H9 (cell line): ENCODE measurements at regions not wholly inside any gene's neighbourhood (a gene's known extent, or its start where the extent isn't known, plus 50 kb on each side); places are given as distances from the start of the nearest gene placed in this dataset.

Experiments
- DNase-seq: peaks from one replicate; pipeline ENCODE4 v3.0.0-alpha.2; 2017
- H2AFZ ChIP-seq: one replicate; pipeline ENCODE4 v1.6.1; 2013; ENCODE audit warnings: mild to moderate bottlenecking, low read length, control low read depth, moderate library complexity
- H2AK5ac ChIP-seq: 2 replicates; pipeline ENCODE4 v1.6.1; 2013; ENCODE audit warnings: low read length, control low read depth, mixed read lengths; ENCODE audit not compliant: insufficient read length
- H2BK120ac ChIP-seq: one replicate; pipeline ENCODE4 v1.6.1; 2013; ENCODE audit warnings: low read depth, mild to moderate bottlenecking, low read length, control low read depth, inconsistent platforms; ENCODE audit not compliant: poor library complexity, severe bottlenecking
- H2BK12ac ChIP-seq: 2 replicates; pipeline ENCODE4 v1.6.1; 2013; ENCODE audit warnings: low read length, control low read depth, mixed read lengths, low read depth; ENCODE audit not compliant: insufficient read length
- H2BK15ac ChIP-seq: 2 replicates; pipeline ENCODE4 v1.6.1; 2013; ENCODE audit warnings: low read depth, low read length, control low read depth
- H2BK20ac ChIP-seq: one replicate; pipeline ENCODE4 v1.6.1; 2013; ENCODE audit warnings: low read depth, mild to moderate bottlenecking, low read length, control low read depth, inconsistent platforms; ENCODE audit not compliant: poor library complexity, severe bottlenecking
- H2BK5ac ChIP-seq: 2 replicates; pipeline ENCODE4 v1.6.1; 2013; ENCODE audit warnings: low read length, control low read depth, mixed read lengths; ENCODE audit not compliant: insufficient read length
- H3K14ac ChIP-seq: 2 replicates; pipeline ENCODE4 v1.6.1; 2013; ENCODE audit warnings: low read length, control low read depth; ENCODE audit not compliant: insufficient read depth
- H3K18ac ChIP-seq: 2 replicates; pipeline ENCODE4 v1.6.1; 2013; ENCODE audit warnings: low read depth, mild to moderate bottlenecking, mixed read lengths, low read length, control low read depth; ENCODE audit not compliant: insufficient read length
- H3K23ac ChIP-seq: 2 replicates; pipeline ENCODE4 v1.6.1; 2013; ENCODE audit warnings: low read length, control low read depth, mixed read lengths, low read depth; ENCODE audit not compliant: insufficient read length
- H3K23me2 ChIP-seq: 2 replicates; pipeline ENCODE4 v1.6.1; 2013; ENCODE audit warnings: low read depth, mild to moderate bottlenecking, mixed read lengths, low read length, control low read depth; ENCODE audit not compliant: insufficient read length, poor library complexity, severe bottlenecking
- H3K27ac ChIP-seq: 2 replicates; pipeline ENCODE4 v1.5.1; 2013; ENCODE audit warnings: low read length, control low read depth, mixed read lengths, low read depth; ENCODE audit not compliant: insufficient read length
- H3K27me3 ChIP-seq: 2 replicates; pipeline ENCODE4 v1.6.1; 2013; ENCODE audit warnings: low read length, control low read depth, inconsistent platforms; ENCODE audit not compliant: insufficient read depth
- H3K4ac ChIP-seq: 2 replicates; pipeline ENCODE4 v1.6.1; 2013; ENCODE audit warnings: low read depth, mild to moderate bottlenecking, control low read depth, inconsistent platforms, low read length, moderate library complexity
- H3K4me1 ChIP-seq: 2 replicates; pipeline ENCODE4 v1.6.1; 2013; ENCODE audit warnings: low read length, control low read depth, inconsistent platforms; ENCODE audit not compliant: insufficient read depth
- H3K4me2 ChIP-seq: 2 replicates; pipeline ENCODE4 v1.6.1; 2013; ENCODE audit warnings: low read length, control low read depth, mixed read lengths; ENCODE audit not compliant: insufficient read length, insufficient read depth
- H3K56ac ChIP-seq: 2 replicates; pipeline ENCODE4 v1.6.1; 2013; ENCODE audit warnings: low read depth, mild to moderate bottlenecking, mixed read lengths, low read length, control low read depth; ENCODE audit not compliant: insufficient read length
- H3K79me1 ChIP-seq: 2 replicates; pipeline ENCODE4 v1.6.1; 2013; ENCODE audit warnings: low read depth, mild to moderate bottlenecking, moderate library complexity, low read length, control low read depth, inconsistent platforms; ENCODE audit not compliant: insufficient read depth, poor library complexity, severe bottlenecking
- H3K79me2 ChIP-seq: 2 replicates; pipeline ENCODE4 v1.6.1; 2013; ENCODE audit warnings: low read length, control low read depth, inconsistent platforms; ENCODE audit not compliant: insufficient read depth
- H3K9ac ChIP-seq: 2 replicates; pipeline ENCODE4 v1.6.1; 2013; ENCODE audit warnings: low read length, control low read depth, mixed read lengths; ENCODE audit not compliant: insufficient read length; ENCODE audit errors: extremely low read depth
- H3K9me3 ChIP-seq: one replicate; pipeline ENCODE4 v1.6.1; 2013; ENCODE audit warnings: low read depth, low read length, inconsistent platforms; ENCODE audit not compliant: control insufficient read depth
- H3T11ph ChIP-seq: one replicate; pipeline ENCODE4 v1.6.1; 2013; ENCODE audit warnings: mild to moderate bottlenecking, low read length, control low read depth, inconsistent platforms
- H4K20me1 ChIP-seq: one replicate; pipeline ENCODE4 v1.6.1; 2013; ENCODE audit not compliant: control insufficient read depth, insufficient read length, insufficient read depth
- H4K5ac ChIP-seq: 2 replicates; pipeline ENCODE4 v1.6.1; 2013; ENCODE audit warnings: low read depth, mild to moderate bottlenecking, mixed read lengths, low read length, control low read depth; ENCODE audit not compliant: insufficient read length
- H4K8ac ChIP-seq: replicated peaks from 2 replicates; pipeline ENCODE4 v1.6.1; 2013; ENCODE audit warnings: low read length, control low read depth, mixed read lengths, low read depth; ENCODE audit not compliant: insufficient read length
- H4K91ac ChIP-seq: 2 replicates; pipeline ENCODE4 v1.6.1; 2013; ENCODE audit warnings: low read depth, mild to moderate bottlenecking, moderate library complexity, mixed read lengths, low read length, control low read depth; ENCODE audit not compliant: insufficient read length
- H3K27ac Mint-ChIP-seq, 3 experiments: 2 replicates in 2 of 3; 3 replicates in 1 of 3; pipeline ENCODE4 v1.8.0; 2020 to 2021; ENCODE audit warnings: mixed read lengths in 3 of 3, mild to moderate bottlenecking in 1 of 3, moderate library complexity in 1 of 3
- H3K27me3 Mint-ChIP-seq: 2 replicates; pipeline ENCODE4 v1.8.0; 2021; ENCODE audit warnings: low read depth, mild to moderate bottlenecking, moderate library complexity, mixed read lengths
- H3K36me3 Mint-ChIP-seq, 3 experiments: 2 replicates in 2 of 3; 3 replicates in 1 of 3; pipeline ENCODE4 v1.8.0; 2020 to 2021; ENCODE audit warnings: low read depth in 3 of 3, mixed read lengths in 3 of 3; ENCODE audit not compliant: insufficient read depth in 1 of 3
- H3K4me1 Mint-ChIP-seq, 2 experiments: 2 replicates each; pipeline ENCODE4 v1.8.0; 2020; ENCODE audit warnings: mixed read lengths in 2 of 2
- H3K4me3 Mint-ChIP-seq, 2 experiments: 2 replicates in 1 of 2; 3 replicates in 1 of 2; pipeline ENCODE4 v1.8.0; 2020 to 2021; ENCODE audit warnings: mild to moderate bottlenecking in 2 of 2, mixed read lengths in 2 of 2, moderate library complexity in 1 of 2
- H3K9me3 Mint-ChIP-seq, 2 experiments: 2 replicates in 1 of 2; 3 replicates in 1 of 2; pipeline ENCODE4 v1.8.0; 2020; ENCODE audit warnings: mild to moderate bottlenecking in 2 of 2, mixed read lengths in 2 of 2, moderate library complexity in 1 of 2
- WGBS: extraction: QIAGEN DNeasy Blood & Tissue Kit; methylation state at CpG from one replicate; pipeline ENCODE4 v1.1.7; 2013; ENCODE audit warnings: missing lambda C conversion rate, low lambda C conversion rate, mixed read lengths; ENCODE audit not compliant: insufficient read length; ENCODE audit errors: extremely low coverage; 5-methylcytosine and 5-hydroxymethylcytosine counted together
- TF ChIP-seq, protein P1 (sequence below): fragments of 200-600 bp; sonication (generic); conservative IDR thresholded peaks from 3 replicates; pipeline ENCODE4 v1.8.0; 2021; ENCODE audit warnings: antibody characterized with exemption, mild to moderate bottlenecking

DNA sequence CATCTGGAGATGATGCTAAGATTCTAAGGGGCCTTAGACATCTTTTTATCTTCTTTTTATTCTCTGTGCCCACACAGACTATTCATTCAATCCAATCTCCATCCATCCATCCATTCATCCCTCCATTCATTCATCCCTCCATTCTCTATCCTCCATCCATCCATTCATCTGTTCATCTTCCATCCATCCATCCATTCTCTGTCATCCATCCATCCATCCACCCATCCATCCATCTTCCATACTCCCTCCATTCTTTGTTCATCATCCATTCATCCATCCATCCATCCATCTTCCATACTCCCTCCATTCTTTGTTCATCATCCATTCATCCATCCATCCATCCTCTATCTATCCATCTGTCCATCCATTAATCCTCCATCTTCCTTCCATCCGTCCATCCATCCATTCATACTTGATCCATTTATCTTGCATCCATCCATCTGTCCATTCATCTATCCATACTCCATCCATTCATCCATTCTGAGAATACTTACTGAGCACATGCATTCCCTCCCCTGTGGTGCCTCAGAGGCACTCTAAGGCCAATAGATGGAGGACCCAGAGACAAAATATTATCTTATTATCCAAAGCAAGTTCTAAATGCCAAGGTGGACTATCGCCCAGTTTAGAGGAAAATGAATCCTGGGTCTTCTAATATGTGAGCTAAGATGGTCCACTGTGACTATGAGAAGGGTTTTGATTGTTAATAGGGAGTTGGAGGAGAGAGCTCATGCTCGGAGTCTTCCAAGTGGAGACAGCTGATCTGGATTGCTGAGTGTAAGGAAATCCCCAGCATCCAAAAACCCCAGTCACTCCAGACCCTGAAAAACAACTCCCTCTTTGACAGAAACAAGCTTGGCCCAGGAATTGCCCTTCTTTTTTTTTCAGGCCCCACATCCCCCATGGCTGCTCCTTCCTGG is 152.6 kb upstream of the MYCN start:
- Histone ChIP-seq H2AFZ (no peak overlapping the region), H3K4me2 (no peak overlapping the region), H3K14ac (no peak overlapping the region), H4K8ac (no peak overlapping the region), H4K20me1 (no peaks in the 10 kb centered on the region), H2BK120ac (no peak overlapping the region), H3K79me2 (no peaks in the 10 kb centered on the region), H2BK12ac (no peak overlapping the region), H2AK5ac (no peak overlapping the region), H3K18ac (no peak overlapping the region), H3K4ac (no peak overlapping the region), H3K56ac (no peak overlapping the region), H3K9me3 (no peaks in the 10 kb centered on the region), H2BK20ac (no peak overlapping the region), H3K79me1 (no peaks in the 10 kb centered on the region), H3K4me1 (no peaks in the 10 kb centered on the region), H4K5ac (no peak overlapping the region), H3K27me3 (no peaks in the 10 kb centered on the region), H3K23ac (no peak overlapping the region), H2BK15ac (no peak overlapping the region), H4K91ac (no peak overlapping the region), H3K23me2 (no peaks in the 10 kb centered on the region), H3T11ph (no peak overlapping the region), H3K9ac (no peak overlapping the region), H2BK5ac (no peak overlapping the region), H3K27ac (no peak overlapping the region)
- DNase-seq: no peak
- Mint-ChIP-seq H3K36me3 (no peaks in the 10 kb centered on the region), H3K4me3 (no peak overlapping the region), H3K27me3 (no peaks in the 10 kb centered on the region; the same call in 1 of the 2 replicates), H3K9me3 (no peaks in the 10 kb centered on the region), H3K4me1 (0 out of 4 replicates have a peak, but pooled peaks cover 0 to 5% of the 10 kb centered on the region in 2 experiments), H3K27ac (no peak overlapping the region; a peak in 1 of 7 replicates)
- WGBS: 100% methylated on average over 1 of the region's 3 CpGs
- TF ChIP-seq, protein P1, sequence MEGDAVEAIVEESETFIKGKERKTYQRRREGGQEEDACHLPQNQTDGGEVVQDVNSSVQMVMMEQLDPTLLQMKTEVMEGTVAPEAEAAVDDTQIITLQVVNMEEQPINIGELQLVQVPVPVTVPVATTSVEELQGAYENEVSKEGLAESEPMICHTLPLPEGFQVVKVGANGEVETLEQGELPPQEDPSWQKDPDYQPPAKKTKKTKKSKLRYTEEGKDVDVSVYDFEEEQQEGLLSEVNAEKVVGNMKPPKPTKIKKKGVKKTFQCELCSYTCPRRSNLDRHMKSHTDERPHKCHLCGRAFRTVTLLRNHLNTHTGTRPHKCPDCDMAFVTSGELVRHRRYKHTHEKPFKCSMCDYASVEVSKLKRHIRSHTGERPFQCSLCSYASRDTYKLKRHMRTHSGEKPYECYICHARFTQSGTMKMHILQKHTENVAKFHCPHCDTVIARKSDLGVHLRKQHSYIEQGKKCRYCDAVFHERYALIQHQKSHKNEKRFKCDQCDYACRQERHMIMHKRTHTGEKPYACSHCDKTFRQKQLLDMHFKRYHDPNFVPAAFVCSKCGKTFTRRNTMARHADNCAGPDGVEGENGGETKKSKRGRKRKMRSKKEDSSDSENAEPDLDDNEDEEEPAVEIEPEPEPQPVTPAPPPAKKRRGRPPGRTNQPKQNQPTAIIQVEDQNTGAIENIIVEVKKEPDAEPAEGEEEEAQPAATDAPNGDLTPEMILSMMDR: no peak
